Vagina (tissue), 2 donors: ENCODE measurements at regions not wholly inside any gene's neighbourhood (a gene's known extent, or its start where the extent isn't known, plus 50 kb on each side); places are given as distances from the start of the nearest gene placed in this dataset.

ENCODE experiments used
- CTCF ChIP-seq, 3 experiments: fragments of 450-650 bp in 2 of 3; fragments of 200-600 bp in 1 of 3; sonication (generic) in 1 of 3; IDR thresholded peaks; one replicate each; pipeline ENCODE4 v1.5.1; 2017 to 2019; ENCODE audit warnings: antibody characterized with exemption in 3 of 3, mild to moderate bottlenecking in 2 of 3, moderate library complexity in 2 of 3
- POLR2A ChIP-seq, 2 donors: fragments of 450-650 bp; IDR thresholded peaks; one replicate each; pipeline ENCODE4 v1.6.1; 2017; ENCODE audit warnings: antibody characterized with exemption in 2 of 2, mild to moderate bottlenecking in 2 of 2, moderate library complexity in 2 of 2
- POLR2AphosphoS5 ChIP-seq, 2 donors: sonication (generic); formaldehyde crosslinking; IDR thresholded peaks; one replicate each; pipeline ENCODE4 v1.9.0; 2017; ENCODE audit warnings: antibody characterized with exemption in 2 of 2, mild to moderate bottlenecking in 2 of 2, low read depth in 1 of 2; ENCODE audit not compliant: insufficient read depth in 1 of 2

- TF ChIP-seq CTCF (IDR thresholded peaks at IDR 0.05) (no peak), POLR2AphosphoS5 (IDR thresholded peaks at IDR 0.05; ENCODE audit: insufficient read depth in 1 of 2, low read depth in 1 of 2) (no peak), POLR2A (IDR thresholded peaks at IDR 0.05) (no peak)
Measured at GRCh38 chr10:130567011-130567410, 430.8 kb downstream of the GLRX3 start.
